ENCODE measurements at regions not wholly inside any gene's neighbourhood (a gene's known extent, or its start where the extent isn't known, plus 50 kb on each side); places are given as distances from the start of the nearest gene placed in this dataset.

GRCh38 chr10:125556882-125557281, 126.1 kb downstream of the TEX36 start:
- TF ChIP-seq, protein P1, sequence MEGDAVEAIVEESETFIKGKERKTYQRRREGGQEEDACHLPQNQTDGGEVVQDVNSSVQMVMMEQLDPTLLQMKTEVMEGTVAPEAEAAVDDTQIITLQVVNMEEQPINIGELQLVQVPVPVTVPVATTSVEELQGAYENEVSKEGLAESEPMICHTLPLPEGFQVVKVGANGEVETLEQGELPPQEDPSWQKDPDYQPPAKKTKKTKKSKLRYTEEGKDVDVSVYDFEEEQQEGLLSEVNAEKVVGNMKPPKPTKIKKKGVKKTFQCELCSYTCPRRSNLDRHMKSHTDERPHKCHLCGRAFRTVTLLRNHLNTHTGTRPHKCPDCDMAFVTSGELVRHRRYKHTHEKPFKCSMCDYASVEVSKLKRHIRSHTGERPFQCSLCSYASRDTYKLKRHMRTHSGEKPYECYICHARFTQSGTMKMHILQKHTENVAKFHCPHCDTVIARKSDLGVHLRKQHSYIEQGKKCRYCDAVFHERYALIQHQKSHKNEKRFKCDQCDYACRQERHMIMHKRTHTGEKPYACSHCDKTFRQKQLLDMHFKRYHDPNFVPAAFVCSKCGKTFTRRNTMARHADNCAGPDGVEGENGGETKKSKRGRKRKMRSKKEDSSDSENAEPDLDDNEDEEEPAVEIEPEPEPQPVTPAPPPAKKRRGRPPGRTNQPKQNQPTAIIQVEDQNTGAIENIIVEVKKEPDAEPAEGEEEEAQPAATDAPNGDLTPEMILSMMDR (IDR thresholded peaks at IDR 0.05; ENCODE audit: control extremely low read depth, extremely low read depth, low read depth, missing control alignments): no peak
- POLR2A ChIA-PET: no interaction called here
- no peak for DNase-seq (ENCODE audit: extremely low spot score)
- CTCF ChIA-PET: no interaction called here

GRCh38 chr10:125555743-125556142, 127.2 kb downstream of the TEX36 start:
- TF ChIP-seq, protein P1 (IDR thresholded peaks at IDR 0.05; ENCODE audit: control extremely low read depth, extremely low read depth, low read depth, missing control alignments): no peak
- POLR2A ChIA-PET: no interaction called here
- CTCF ChIA-PET: no interaction called here
- DNase-seq (ENCODE audit: extremely low spot score): no peak

DNA sequence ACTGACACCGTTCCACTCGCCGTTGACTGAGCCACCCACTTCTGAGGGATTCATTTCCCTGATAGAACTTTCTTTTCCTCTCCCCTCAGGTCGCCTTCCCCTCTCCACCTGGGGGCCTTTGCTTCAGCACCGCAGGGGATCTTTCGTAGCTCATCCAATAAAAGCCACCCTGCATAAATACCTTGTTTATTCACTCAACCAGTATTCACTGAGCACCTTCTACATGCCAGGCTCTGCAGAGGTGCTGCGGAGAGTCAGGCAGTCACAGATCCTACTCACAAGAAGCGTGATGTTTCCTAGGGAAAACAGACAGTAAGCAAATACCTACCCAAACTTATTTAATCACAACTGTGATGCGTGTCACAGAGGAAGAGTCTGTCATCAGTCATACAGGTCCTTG, 127.7 kb downstream of the TEX36 start:
- TF ChIP-seq, protein P1 (IDR thresholded peaks at IDR 0.05; ENCODE audit: control extremely low read depth, extremely low read depth, low read depth, missing control alignments): no peak
- no peak for DNase-seq (ENCODE audit: extremely low spot score)
- POLR2A ChIA-PET: no interaction called here
- CTCF ChIA-PET: no interaction called here

DNA sequence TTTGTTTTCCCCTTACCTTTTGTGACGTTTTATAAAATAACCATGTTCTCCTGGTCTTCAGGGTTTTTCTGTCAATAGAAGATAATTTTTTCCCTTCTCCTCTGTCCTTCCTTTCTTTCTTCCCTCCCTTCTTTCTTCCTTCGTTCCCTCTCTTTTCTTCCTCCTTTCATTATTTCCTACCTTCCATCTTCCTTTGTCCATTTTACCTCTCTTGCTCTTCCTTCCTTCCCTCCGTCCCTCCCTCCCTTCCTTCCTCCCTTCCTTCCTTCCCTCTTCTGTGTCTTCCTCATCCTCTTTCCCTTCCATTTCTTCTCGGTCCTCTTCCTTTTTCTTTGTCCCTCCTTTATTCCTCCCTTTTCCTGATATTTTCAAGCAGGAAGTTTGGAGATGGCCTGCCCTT, 128.2 kb downstream of the TEX36 start:
- CTCF ChIA-PET: no interaction called here
- POLR2A ChIA-PET: no interaction called here
- DNase-seq (ENCODE audit: extremely low spot score): no peak
- TF ChIP-seq, protein P1 (IDR thresholded peaks at IDR 0.05; ENCODE audit: control extremely low read depth, extremely low read depth, low read depth, missing control alignments): no peak

GRCh38 chr10:125554016-125554703, 128.8 kb downstream of the TEX36 start:
- TF ChIP-seq, protein P1 (IDR thresholded peaks at IDR 0.05; ENCODE audit: control extremely low read depth, extremely low read depth, low read depth, missing control alignments): no peak
- ChIA-PET POLR2A (no interaction called here), CTCF (no interaction called here)
- DNase-seq (ENCODE audit: extremely low spot score): no peak

DNA sequence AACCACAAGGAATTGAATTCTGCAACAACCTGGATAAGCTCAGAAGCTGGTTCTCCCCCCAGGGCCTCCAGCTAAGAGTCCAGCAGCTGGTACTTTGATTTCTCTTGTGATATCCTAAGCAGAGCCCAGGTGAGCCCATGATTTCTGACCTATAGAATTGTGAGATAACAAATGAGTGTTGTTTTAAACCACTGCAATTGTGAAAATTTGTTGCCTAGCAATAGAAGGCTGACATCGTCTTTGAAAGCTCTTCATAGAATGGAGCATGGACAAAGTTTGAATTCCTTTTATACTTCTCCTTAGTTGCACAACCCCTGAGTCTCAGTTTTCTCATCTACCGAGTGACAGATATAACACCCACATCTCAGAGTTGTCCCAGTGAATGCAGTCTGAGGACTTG, 129.9 kb downstream of the TEX36 start:
- ChIA-PET CTCF (interaction anchor here (1.6 kb wide), 1 partner anchor 13 kb away, joined by 3 read pairs; no protein-coding TSS in a partner anchor), POLR2A (no interaction called here)
- DNase-seq (ENCODE audit: extremely low spot score): no peak
- TF ChIP-seq, protein P1 (IDR thresholded peaks at IDR 0.05; ENCODE audit: control extremely low read depth, extremely low read depth, low read depth, missing control alignments): no peak

Measured in GM10248 (cell line).